Suprapubic skin (tissue), 4 donors: ENCODE measurements at regions not wholly inside any gene's neighbourhood (a gene's known extent, or its start where the extent isn't known, plus 50 kb on each side); places are given as distances from the start of the nearest gene placed in this dataset.

Experiments
- DNase-seq, 2 donors: peaks; one replicate each; pipeline ENCODE4 v3.0.0-alpha.2; 2019; ENCODE audit warnings: low spot score in 2 of 2
- H3K27ac ChIP-seq: fragments of 200-600 bp; sonication (generic); one replicate; pipeline ENCODE4 v1.5.1; 2019
- H3K27me3 ChIP-seq: fragments of 200-600 bp; sonication (generic); one replicate; pipeline ENCODE4 v1.5.1; 2019
- H3K36me3 ChIP-seq: fragments of 200-600 bp; sonication (generic); one replicate; pipeline ENCODE4 v1.5.1; 2019
- H3K4me1 ChIP-seq: fragments of 200-600 bp; sonication (generic); one replicate; pipeline ENCODE4 v1.5.1; 2019
- H3K4me3 ChIP-seq: fragments of 200-600 bp; sonication (generic); one replicate; pipeline ENCODE4 v1.5.1; 2019; ENCODE audit warnings: mild to moderate bottlenecking
- H3K9me3 ChIP-seq: fragments of 200-600 bp; sonication (generic); one replicate; pipeline ENCODE4 v1.5.1; 2019
- EP300 ChIP-seq: sonication (generic); formaldehyde crosslinking; IDR thresholded peaks from one replicate; pipeline ENCODE4 v1.6.1; 2017; ENCODE audit warnings: antibody characterized with exemption
- POLR2A ChIP-seq, 2 donors: fragments of 450-650 bp; IDR thresholded peaks; one replicate each; pipeline ENCODE4 v1.6.1; 2017; ENCODE audit warnings: antibody characterized with exemption in 2 of 2, mild to moderate bottlenecking in 2 of 2, moderate library complexity in 2 of 2
- POLR2AphosphoS5 ChIP-seq, 3 donors: sonication (generic); formaldehyde crosslinking; IDR thresholded peaks; one replicate each; pipeline ENCODE4 v1.6.1; 2017; ENCODE audit warnings: antibody characterized with exemption in 3 of 3
- WGBS: methylation state at CpG from one replicate; pipeline ENCODE4 v1.1.5; 2018; 5-methylcytosine and 5-hydroxymethylcytosine counted together
- TF ChIP-seq, protein P1 (sequence below), 2 donors: fragments of 200-600 bp in 1 of 2; fragments of 450-650 bp in 1 of 2; sonication (generic) in 1 of 2; IDR thresholded peaks; one replicate each; pipeline ENCODE4 v1.5.1; 2016 to 2019; ENCODE audit warnings: antibody characterized with exemption in 2 of 2, mild to moderate bottlenecking in 1 of 2, moderate library complexity in 1 of 2

DNA sequence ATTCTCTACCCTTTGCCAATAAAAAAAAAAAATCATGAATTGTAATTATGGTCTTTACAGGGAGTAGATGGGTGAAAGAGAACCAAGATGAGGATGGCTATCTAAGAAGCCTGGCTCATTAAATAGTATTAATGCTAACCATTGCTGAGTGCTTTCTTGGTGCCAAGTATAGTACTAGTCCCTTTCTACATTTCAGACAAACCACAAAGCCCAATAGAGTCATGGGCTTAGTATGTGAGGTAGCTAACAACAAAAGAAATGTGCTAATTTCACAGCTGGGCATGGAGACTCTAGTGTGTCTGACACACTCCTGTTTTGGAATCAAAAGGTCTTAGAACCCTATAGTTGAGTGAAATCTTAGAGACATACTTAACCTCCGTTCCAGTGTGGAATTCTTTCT lies 84.5 kb upstream of the ESRRG start:
- no peak for DNase-seq
- 83% methylated on average over 1 of the region's 1 CpG for WGBS
- TF ChIP-seq, protein P1, sequence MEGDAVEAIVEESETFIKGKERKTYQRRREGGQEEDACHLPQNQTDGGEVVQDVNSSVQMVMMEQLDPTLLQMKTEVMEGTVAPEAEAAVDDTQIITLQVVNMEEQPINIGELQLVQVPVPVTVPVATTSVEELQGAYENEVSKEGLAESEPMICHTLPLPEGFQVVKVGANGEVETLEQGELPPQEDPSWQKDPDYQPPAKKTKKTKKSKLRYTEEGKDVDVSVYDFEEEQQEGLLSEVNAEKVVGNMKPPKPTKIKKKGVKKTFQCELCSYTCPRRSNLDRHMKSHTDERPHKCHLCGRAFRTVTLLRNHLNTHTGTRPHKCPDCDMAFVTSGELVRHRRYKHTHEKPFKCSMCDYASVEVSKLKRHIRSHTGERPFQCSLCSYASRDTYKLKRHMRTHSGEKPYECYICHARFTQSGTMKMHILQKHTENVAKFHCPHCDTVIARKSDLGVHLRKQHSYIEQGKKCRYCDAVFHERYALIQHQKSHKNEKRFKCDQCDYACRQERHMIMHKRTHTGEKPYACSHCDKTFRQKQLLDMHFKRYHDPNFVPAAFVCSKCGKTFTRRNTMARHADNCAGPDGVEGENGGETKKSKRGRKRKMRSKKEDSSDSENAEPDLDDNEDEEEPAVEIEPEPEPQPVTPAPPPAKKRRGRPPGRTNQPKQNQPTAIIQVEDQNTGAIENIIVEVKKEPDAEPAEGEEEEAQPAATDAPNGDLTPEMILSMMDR (IDR thresholded peaks at IDR 0.05), result no peak
- TF ChIP-seq POLR2AphosphoS5 (IDR thresholded peaks at IDR 0.05) (no peak), POLR2A (IDR thresholded peaks at IDR 0.05) (no peak), EP300 (no peak)
- H3K27me3 ChIP-seq, result no peaks in the 10 kb centered on the region
- no peaks in the 10 kb centered on the region for H3K4me1 ChIP-seq
- no peak overlapping the region for H3K27ac ChIP-seq
- no peaks in the 10 kb centered on the region for H3K9me3 ChIP-seq
- no peaks in the 10 kb centered on the region for H3K36me3 ChIP-seq
- no peak overlapping the region for H3K4me3 ChIP-seq

- Histone ChIP-seq H3K36me3 (no peaks in the 10 kb centered on the region), H3K27me3 (no peaks in the 10 kb centered on the region), H3K9me3 (no peaks in the 10 kb centered on the region), H3K4me3 (no peak overlapping the region), H3K4me1 (no peaks in the 10 kb centered on the region), H3K27ac (no peak overlapping the region)
- TF ChIP-seq, protein P1 (IDR thresholded peaks at IDR 0.05), result no peak
- TF ChIP-seq EP300 (no peak), POLR2A (IDR thresholded peaks at IDR 0.05) (no peak), POLR2AphosphoS5 (IDR thresholded peaks at IDR 0.05) (no peak)
- DNase-seq, result no peak
- 92% methylated on average over 1 of the region's 1 CpG for WGBS
Observed at GRCh38 chr1:216805953-216806352, 82.7 kb upstream of the ESRRG start.

- Histone ChIP-seq H3K27me3 (no peaks in the 10 kb centered on the region), H3K4me3 (no peak overlapping the region), H3K9me3 (no peaks in the 10 kb centered on the region), H3K36me3 (no peaks in the 10 kb centered on the region), H3K4me1 (no peaks in the 10 kb centered on the region), H3K27ac (no peak overlapping the region)
- WGBS, result 43% methylated on average over 5 of the region's 5 CpGs
- TF ChIP-seq, protein P1 (IDR thresholded peaks at IDR 0.05), result no peak
- no peak for TF ChIP-seq POLR2AphosphoS5 (IDR thresholded peaks at IDR 0.05)
- no peak for TF ChIP-seq POLR2A (IDR thresholded peaks at IDR 0.05)
- TF ChIP-seq EP300, result no peak
- no peak for DNase-seq
Observed at GRCh38 chr1:216805233-216805632, 82.0 kb upstream of the ESRRG start.

DNA sequence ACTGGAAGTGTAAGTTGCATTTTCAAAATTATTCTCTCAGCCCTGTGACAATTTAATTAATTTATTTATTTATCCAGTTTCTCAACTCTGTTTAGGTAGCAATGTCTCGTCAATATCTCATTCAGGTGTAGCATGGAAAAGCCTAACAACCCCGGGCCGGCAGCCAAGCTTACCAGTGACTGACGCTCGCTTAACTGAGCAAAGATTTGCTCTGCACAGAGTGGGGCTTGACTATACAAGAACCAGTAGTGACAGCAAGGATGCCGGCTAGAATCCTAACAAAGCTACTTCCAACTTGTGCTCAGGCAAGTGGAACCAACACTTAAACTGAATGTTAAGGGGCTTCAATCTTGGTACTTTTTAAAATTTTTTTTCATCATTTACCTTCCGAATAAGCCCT lies 80.9 kb upstream of the ESRRG start:
- no peaks in the 10 kb centered on the region for H3K36me3 ChIP-seq
- H3K9me3 ChIP-seq, result no peaks in the 10 kb centered on the region
- H3K27me3 ChIP-seq, result no peaks in the 10 kb centered on the region
- H3K27ac ChIP-seq, result no peak overlapping the region
- WGBS, result 60% methylated on average over 7 of the region's 7 CpGs
- TF ChIP-seq, protein P1 (IDR thresholded peaks at IDR 0.05), result no peak
- no peak for TF ChIP-seq POLR2AphosphoS5 (IDR thresholded peaks at IDR 0.05)
- TF ChIP-seq EP300, result no peak
- TF ChIP-seq POLR2A (IDR thresholded peaks at IDR 0.05), result no peak
- H3K4me1 ChIP-seq, result no peaks in the 10 kb centered on the region
- no peak overlapping the region for H3K4me3 ChIP-seq
- DNase-seq, result no peak

DNA sequence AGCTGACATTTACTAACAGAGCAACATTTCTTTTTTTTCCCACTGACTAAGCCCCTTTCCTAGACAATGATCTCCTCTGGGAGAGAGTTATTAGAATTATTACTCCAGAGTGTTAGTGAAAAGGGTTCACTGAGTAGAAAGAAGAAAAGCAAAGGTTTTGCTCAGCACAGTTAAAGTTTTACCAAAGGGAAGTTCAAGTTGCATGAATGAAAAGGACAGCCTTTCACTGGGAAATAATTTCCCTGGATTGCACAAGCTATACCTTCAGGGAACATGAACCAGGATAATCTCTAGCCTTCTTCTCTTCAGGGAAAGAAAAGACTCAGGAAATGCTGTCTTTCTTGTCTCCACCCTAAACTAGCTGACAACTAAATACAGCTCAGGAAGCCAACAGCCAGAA lies 71.4 kb upstream of the ESRRG start:
- no peak for DNase-seq
- Histone ChIP-seq H3K4me3 (no peak overlapping the region), H3K36me3 (no peaks in the 10 kb centered on the region), H3K9me3 (no peaks in the 10 kb centered on the region), H3K27ac (no peak overlapping the region), H3K27me3 (no peaks in the 10 kb centered on the region), H3K4me1 (no peaks in the 10 kb centered on the region)
- TF ChIP-seq, protein P1 (IDR thresholded peaks at IDR 0.05), result no peak
- TF ChIP-seq POLR2A (IDR thresholded peaks at IDR 0.05), result no peak
- TF ChIP-seq EP300, result no peak
- TF ChIP-seq POLR2AphosphoS5 (IDR thresholded peaks at IDR 0.05), result no peak
